ENCODE measurements at regions not wholly inside any gene's neighbourhood (a gene's known extent, or its start where the extent isn't known, plus 50 kb on each side); places are given as distances from the start of the nearest gene placed in this dataset.

DNA sequence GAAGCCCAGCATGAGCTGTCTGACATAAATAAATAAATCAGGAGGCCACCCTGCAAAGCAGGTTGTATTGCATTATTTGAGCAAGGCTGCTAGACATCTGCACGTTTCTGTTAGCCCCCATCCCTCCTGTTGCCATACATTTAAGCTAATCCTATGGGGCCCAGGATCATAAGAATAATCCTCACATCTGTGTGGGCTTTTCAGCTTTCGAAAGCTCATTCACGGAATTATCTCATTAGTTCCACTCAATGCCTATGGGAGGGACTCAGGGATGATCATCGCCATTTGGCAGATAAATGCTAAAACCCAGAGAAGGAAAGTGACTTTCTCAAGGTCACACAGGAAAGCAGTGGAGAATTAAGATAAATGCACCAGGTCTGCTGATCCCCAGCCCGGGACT lies 123.4 kb downstream of the TLE3 start (continued):
- TF ChIP-seq NFIC (IDR thresholded peaks at IDR 0.05; ENCODE audit: borderline replicate concordance) = no peak
- no peak for TF ChIP-seq RXRA (IDR thresholded peaks at IDR 0.05; ENCODE audit: borderline replicate concordance, low read depth)

DNA sequence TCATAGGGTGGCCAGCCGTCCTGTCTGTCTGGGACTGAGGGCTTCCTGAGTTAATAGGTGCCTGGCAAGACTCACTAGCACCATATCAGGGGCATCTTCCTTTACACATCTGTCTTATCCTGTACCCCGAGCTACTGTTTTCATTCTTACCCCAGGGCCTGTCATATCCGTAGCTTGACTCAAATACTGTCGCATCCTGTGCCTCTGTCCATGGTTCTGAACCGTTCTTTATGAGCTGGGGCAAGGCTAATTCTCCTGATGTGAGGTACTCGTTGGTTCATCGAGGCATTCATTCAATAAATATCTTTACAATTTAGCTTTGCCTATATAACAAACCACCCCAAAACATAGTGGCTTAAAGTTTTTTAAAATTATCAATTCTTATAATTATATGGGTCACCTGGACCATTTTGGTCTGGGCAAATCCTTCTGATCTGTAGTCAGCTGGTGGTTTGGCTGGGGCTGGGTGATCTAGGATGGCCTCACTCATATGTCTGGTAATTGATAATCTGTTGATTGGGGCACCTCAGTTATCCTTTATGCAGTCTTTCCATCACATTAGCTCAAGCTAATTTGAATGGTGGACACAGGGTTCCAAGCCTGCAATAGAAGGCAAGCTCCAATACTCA lies 121.2 kb downstream of the TLE3 start:
- no peak overlapping the region for H3K9ac ChIP-seq
- no peaks in the 10 kb centered on the region for H3K36me3 ChIP-seq (replicated peaks in 1 of 2; ENCODE audit: control insufficient read depth in 1 of 2, insufficient read depth in 2 of 2, low read length in 1 of 2)
- H3K9me3 ChIP-seq = no peaks in the 10 kb centered on the region
- no peaks in the 10 kb centered on the region for H3K4me1 ChIP-seq (ENCODE audit: control insufficient read depth in 1 of 2, insufficient read depth in 2 of 2, low read depth in 1 of 2, low read length in 1 of 2)
- H3K27me3 ChIP-seq (ENCODE audit: insufficient read depth) = no peaks in the 10 kb centered on the region
- H3F3A ChIP-seq (replicated peaks; ENCODE audit: insufficient read depth) = no peaks in the 10 kb centered on the region
- no peaks in the 10 kb centered on the region for H3K79me2 ChIP-seq (ENCODE audit: insufficient read depth)
- 31% methylated on average over 6 of the region's 7 CpGs for WGBS (ENCODE audit: low lambda C conversion rate)
- H4K20me1 ChIP-seq (ENCODE audit: insufficient read depth) = no peaks in the 10 kb centered on the region
- DNase-seq = no peak
- no peak overlapping the region for H3K4me3 ChIP-seq (ENCODE audit: low read depth in 2 of 2, low read length in 1 of 2)
- H2AFZ ChIP-seq (ENCODE audit: low read depth) = no peak overlapping the region
- ChIA-PET POLR2A (no interaction called here), CTCF (interaction anchor here (1.2 to 1.6 kb wide), 3 partner anchors 9 to 13 kb away, joined by 3 to 4 read pairs (median 3); no protein-coding TSS in a partner anchor)
- H3K4me2 ChIP-seq = no peak overlapping the region
- TF ChIP-seq, protein P1, sequence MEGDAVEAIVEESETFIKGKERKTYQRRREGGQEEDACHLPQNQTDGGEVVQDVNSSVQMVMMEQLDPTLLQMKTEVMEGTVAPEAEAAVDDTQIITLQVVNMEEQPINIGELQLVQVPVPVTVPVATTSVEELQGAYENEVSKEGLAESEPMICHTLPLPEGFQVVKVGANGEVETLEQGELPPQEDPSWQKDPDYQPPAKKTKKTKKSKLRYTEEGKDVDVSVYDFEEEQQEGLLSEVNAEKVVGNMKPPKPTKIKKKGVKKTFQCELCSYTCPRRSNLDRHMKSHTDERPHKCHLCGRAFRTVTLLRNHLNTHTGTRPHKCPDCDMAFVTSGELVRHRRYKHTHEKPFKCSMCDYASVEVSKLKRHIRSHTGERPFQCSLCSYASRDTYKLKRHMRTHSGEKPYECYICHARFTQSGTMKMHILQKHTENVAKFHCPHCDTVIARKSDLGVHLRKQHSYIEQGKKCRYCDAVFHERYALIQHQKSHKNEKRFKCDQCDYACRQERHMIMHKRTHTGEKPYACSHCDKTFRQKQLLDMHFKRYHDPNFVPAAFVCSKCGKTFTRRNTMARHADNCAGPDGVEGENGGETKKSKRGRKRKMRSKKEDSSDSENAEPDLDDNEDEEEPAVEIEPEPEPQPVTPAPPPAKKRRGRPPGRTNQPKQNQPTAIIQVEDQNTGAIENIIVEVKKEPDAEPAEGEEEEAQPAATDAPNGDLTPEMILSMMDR (IDR thresholded peaks at IDR 0.05) = no peak
- TF ChIP-seq GATA2 (CRISPR knock-in tag; IDR thresholded peaks at IDR 0.05) (no peak), YY1 (IDR thresholded peaks at IDR 0.05; ENCODE audit: low read depth) (no peak), RXRA (IDR thresholded peaks at IDR 0.05; ENCODE audit: borderline replicate concordance, low read depth) (no peak)
- TF ChIP-seq, protein P2, sequence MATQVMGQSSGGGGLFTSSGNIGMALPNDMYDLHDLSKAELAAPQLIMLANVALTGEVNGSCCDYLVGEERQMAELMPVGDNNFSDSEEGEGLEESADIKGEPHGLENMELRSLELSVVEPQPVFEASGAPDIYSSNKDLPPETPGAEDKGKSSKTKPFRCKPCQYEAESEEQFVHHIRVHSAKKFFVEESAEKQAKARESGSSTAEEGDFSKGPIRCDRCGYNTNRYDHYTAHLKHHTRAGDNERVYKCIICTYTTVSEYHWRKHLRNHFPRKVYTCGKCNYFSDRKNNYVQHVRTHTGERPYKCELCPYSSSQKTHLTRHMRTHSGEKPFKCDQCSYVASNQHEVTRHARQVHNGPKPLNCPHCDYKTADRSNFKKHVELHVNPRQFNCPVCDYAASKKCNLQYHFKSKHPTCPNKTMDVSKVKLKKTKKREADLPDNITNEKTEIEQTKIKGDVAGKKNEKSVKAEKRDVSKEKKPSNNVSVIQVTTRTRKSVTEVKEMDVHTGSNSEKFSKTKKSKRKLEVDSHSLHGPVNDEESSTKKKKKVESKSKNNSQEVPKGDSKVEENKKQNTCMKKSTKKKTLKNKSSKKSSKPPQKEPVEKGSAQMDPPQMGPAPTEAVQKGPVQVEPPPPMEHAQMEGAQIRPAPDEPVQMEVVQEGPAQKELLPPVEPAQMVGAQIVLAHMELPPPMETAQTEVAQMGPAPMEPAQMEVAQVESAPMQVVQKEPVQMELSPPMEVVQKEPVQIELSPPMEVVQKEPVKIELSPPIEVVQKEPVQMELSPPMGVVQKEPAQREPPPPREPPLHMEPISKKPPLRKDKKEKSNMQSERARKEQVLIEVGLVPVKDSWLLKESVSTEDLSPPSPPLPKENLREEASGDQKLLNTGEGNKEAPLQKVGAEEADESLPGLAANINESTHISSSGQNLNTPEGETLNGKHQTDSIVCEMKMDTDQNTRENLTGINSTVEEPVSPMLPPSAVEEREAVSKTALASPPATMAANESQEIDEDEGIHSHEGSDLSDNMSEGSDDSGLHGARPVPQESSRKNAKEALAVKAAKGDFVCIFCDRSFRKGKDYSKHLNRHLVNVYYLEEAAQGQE (IDR thresholded peaks at IDR 0.05; ENCODE audit: low read depth, low read length) = peak; percentile 97
- no peaks in the 10 kb centered on the region for H3K9me2 ChIP-seq
- no peak overlapping the region for H3K27ac ChIP-seq (ENCODE audit: low read depth in 2 of 2, low read length in 1 of 2)

DNA sequence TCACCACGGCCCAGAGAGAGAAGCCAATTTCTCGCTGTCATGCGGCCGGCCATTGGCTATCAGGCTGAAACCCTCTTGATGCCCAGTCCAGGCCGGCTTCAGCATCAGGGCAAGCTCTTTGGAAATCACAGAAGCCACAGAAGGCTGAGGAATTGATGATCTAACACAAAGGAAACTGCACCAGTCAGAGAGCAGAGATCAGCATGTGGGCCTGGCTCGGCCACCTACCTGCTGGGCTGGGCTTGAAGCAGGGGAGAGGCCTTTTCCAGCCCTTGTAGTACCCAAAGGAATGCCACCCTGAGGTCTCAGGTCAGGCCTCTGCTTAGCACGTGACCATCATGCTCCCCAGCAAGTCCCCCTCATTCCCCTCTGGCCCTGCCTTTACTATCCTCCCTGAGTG lies 119.1 kb downstream of the TLE3 start:
- POLR2A ChIA-PET = no interaction called here
- Histone ChIP-seq H3K27me3 (ENCODE audit: insufficient read depth) (peaks cover 7% of the 10 kb centered on the region), H3K9me2 (no peaks in the 10 kb centered on the region), H4K20me1 (ENCODE audit: insufficient read depth) (no peaks in the 10 kb centered on the region), H3K36me3 (replicated peaks in 1 of 2; ENCODE audit: control insufficient read depth in 1 of 2, insufficient read depth in 2 of 2, low read length in 1 of 2) (no peaks in the 10 kb centered on the region), H3K4me3 (ENCODE audit: low read depth in 2 of 2, low read length in 1 of 2) (no peak overlapping the region), H3F3A (replicated peaks; ENCODE audit: insufficient read depth) (no peaks in the 10 kb centered on the region), H3K79me2 (ENCODE audit: insufficient read depth) (no peaks in the 10 kb centered on the region), H3K4me1 (ENCODE audit: control insufficient read depth in 1 of 2, insufficient read depth in 2 of 2, low read depth in 1 of 2, low read length in 1 of 2) (no peaks in the 10 kb centered on the region), H2AFZ (ENCODE audit: low read depth) (no peak overlapping the region), H3K9ac (no peak overlapping the region), H3K4me2 (no peak overlapping the region), H3K9me3 (no peaks in the 10 kb centered on the region), H3K27ac (ENCODE audit: low read depth in 2 of 2, low read length in 1 of 2) (no peak overlapping the region)
- DNase-seq = no peak
- WGBS (ENCODE audit: low lambda C conversion rate) = 75% methylated on average over 6 of the region's 7 CpGs
- CTCF ChIA-PET = no interaction called here
- no peak for TF ChIP-seq RXRA (IDR thresholded peaks at IDR 0.05; ENCODE audit: borderline replicate concordance, low read depth)
- TF ChIP-seq EP300 (IDR thresholded peaks at IDR 0.05; ENCODE audit: borderline replicate concordance in 1 of 2, low read depth in 1 of 2, low read length in 1 of 2) = no peak
- TF ChIP-seq, protein P1 (IDR thresholded peaks at IDR 0.05) = no peak
- TF ChIP-seq, protein P2 (IDR thresholded peaks at IDR 0.05; ENCODE audit: low read depth, low read length) = no peak
- no peak for TF ChIP-seq NRF1 (IDR thresholded peaks at IDR 0.05; ENCODE audit: low read depth, low read length)
- TF ChIP-seq TEAD4 (IDR thresholded peaks at IDR 0.05; ENCODE audit: borderline replicate concordance, insufficient read depth) = no peak
- no peak for TF ChIP-seq SMC3 (IDR thresholded peaks at IDR 0.05; ENCODE audit: low read depth, low read length)

Data from SK-N-SH (cell line).